Esophagus squamous epithelium (tissue), 4 donors: ENCODE measurements at regions not wholly inside any gene's neighbourhood (a gene's known extent, or its start where the extent isn't known, plus 50 kb on each side); places are given as distances from the start of the nearest gene placed in this dataset.

Source experiments
- CTCF ChIP-seq, 6 experiments: fragments of 450-650 bp in 4 of 6; fragments of 200-600 bp in 2 of 6; sonication (generic) in 2 of 6; IDR thresholded peaks; one replicate each; pipeline ENCODE4 v1.5.1; 2016 to 2019; ENCODE audit warnings: antibody characterized with exemption in 6 of 6, mild to moderate bottlenecking in 4 of 6, moderate library complexity in 4 of 6
- POLR2A ChIP-seq, 4 donors: fragments of 450-650 bp; IDR thresholded peaks; one replicate each; pipeline ENCODE4 v1.6.1; 2017; ENCODE audit warnings: antibody characterized with exemption in 4 of 4, mild to moderate bottlenecking in 4 of 4, moderate library complexity in 3 of 4

- TF ChIP-seq CTCF (IDR thresholded peaks at IDR 0.05) (no peak), POLR2A (IDR thresholded peaks at IDR 0.05) (no peak)
These were observed 368.1 kb upstream of the HNRNPA3 start for GRCh38 chr2:176844461-176844860.
